OCI-LY3 (cell line): ENCODE measurements at regions not wholly inside any gene's neighbourhood (a gene's known extent, or its start where the extent isn't known, plus 50 kb on each side); places are given as distances from the start of the nearest gene placed in this dataset.

Experiments
- CTCF ChIP-seq: fragments of 200-600, 300-600 bp; sonication (generic); IDR thresholded peaks from 2 replicates; pipeline ENCODE4 v1.5.1; 2014; ENCODE audit warnings: antibody characterized with exemption, low read length, low read depth
- EZH2phosphoT487 ChIP-seq: fragments of 200-600 bp; shearing (Covaris generic); IDR thresholded peaks from 2 replicates; pipeline ENCODE4 v1.6.1; 2018; ENCODE audit warnings: antibody characterized with exemption, mixed run types, low read depth

DNA sequence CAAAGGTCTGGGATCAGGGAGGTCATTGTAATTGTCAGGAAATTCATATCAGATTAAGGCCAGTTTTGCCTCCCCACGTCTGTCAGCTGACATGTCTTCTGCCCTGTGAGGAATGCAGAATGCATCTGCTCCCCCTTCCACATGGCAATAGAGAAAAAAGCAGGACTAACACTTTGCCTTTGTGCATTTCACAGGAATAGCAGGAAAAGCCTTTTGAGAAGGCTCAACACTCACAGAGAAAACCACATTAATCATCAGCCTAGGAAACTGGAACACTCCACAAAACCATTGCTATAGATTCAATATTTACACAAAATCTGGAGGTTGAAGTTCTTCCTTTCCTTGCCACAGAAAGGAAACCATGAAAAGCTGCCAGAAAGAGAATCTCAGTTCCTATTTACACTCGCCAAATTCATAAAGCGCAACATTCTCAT lies 165.2 kb upstream of the HES1 start:
- no peak for TF ChIP-seq CTCF
- TF ChIP-seq EZH2phosphoT487: no peak
